ENCODE measurements at regions not wholly inside any gene's neighbourhood (a gene's known extent, or its start where the extent isn't known, plus 50 kb on each side); places are given as distances from the start of the nearest gene placed in this dataset.

GRCh38 chr21:27425574-27425973 is 458.7 kb upstream of the ADAMTS5 start:
- no peak for TF ChIP-seq CTCF (IDR thresholded peaks at IDR 0.05)
- TF ChIP-seq POLR2A (IDR thresholded peaks at IDR 0.05) = no peak
